Body of pancreas (tissue), 4 donors: ENCODE measurements at regions not wholly inside any gene's neighbourhood (a gene's known extent, or its start where the extent isn't known, plus 50 kb on each side); places are given as distances from the start of the nearest gene placed in this dataset.

Experiments
- ATAC-seq: fragments of 150-250 bp; one replicate; pipeline ENCODE4 v1.9.1; 2016
- DNase-seq, 4 donors: peaks; one replicate each; pipeline ENCODE4 v3.0.0-alpha.2; 2019
- H3K27ac ChIP-seq, 4 donors: fragments of 200-600 bp; sonication (generic); 1 replicate in 3 of 4; 2 replicates in 1 of 4; pipeline versions ENCODE4 v1.5.1 to v1.6.1; 2016 to 2019; ENCODE audit warnings: mild to moderate bottlenecking in 1 of 4, mixed read lengths in 1 of 4, moderate library complexity in 1 of 4
- H3K27me3 ChIP-seq, 2 donors: fragments of 200-600 bp; sonication (generic); one replicate each; pipeline ENCODE4 v1.6.0; 2016; ENCODE audit warnings: mild to moderate bottlenecking in 1 of 2
- H3K36me3 ChIP-seq, 2 donors: fragments of 200-600 bp; sonication (generic); replicated peaks in 1 of 2; 2 replicates each; pipeline ENCODE4 v1.5.1; 2016; ENCODE audit warnings: low read depth in 2 of 2; ENCODE audit not compliant: insufficient read depth in 1 of 2
- H3K4me1 ChIP-seq: fragments of 200-600 bp; sonication (generic); one replicate; pipeline ENCODE4 v1.6.0; 2016
- H3K4me3 ChIP-seq, 2 donors: fragments of 200-600 bp; sonication (generic); 1 replicate in 1 of 2; 2 replicates in 1 of 2; pipeline ENCODE4 v1.5.1; 2016 to 2019
- H3K9me3 ChIP-seq, 3 donors: fragments of 200-600 bp; sonication (generic); 1 replicate in 2 of 3; 2 replicates in 1 of 3; pipeline ENCODE4 v1.5.1; 2016
- CTCF ChIP-seq, 7 experiments: fragments of 450-650 bp in 4 of 7; fragments of 200-600 bp in 3 of 7; sonication (generic) in 3 of 7; IDR thresholded peaks; one replicate each; pipeline ENCODE4 v1.5.1; 2016 to 2019; ENCODE audit warnings: antibody characterized with exemption in 7 of 7
- POLR2A ChIP-seq, 3 donors: fragments of 450-650 bp; IDR thresholded peaks; one replicate each; pipeline ENCODE4 v1.6.1; 2016; ENCODE audit warnings: antibody characterized with exemption in 3 of 3, mild to moderate bottlenecking in 2 of 3
- WGBS, 2 donors: methylation state at CpG; one replicate each; pipeline ENCODE4 v1.1.5; 2017; 5-methylcytosine and 5-hydroxymethylcytosine counted together
- intact Hi-C: fragments of 100-400 bp; cut with DNase I; formaldehyde crosslinking; loops from one replicate; pipeline ENCODE4 v1.15.1; 2023

GRCh38 chr2:37779611-37780386 is 108.4 kb upstream of the CDC42EP3 start:
- Histone ChIP-seq H3K36me3 (no peaks in the 10 kb centered on the region), H3K9me3 (no peaks in the 10 kb centered on the region), H3K27ac (no peak overlapping the region), H3K27me3 (no peaks in the 10 kb centered on the region), H3K4me1 (no peaks in the 10 kb centered on the region), H3K4me3 (no peak overlapping the region)
- intact Hi-C loops, result no loop called here
- ATAC-seq, result no peak
- no peak for DNase-seq
- TF ChIP-seq CTCF (IDR thresholded peaks at IDR 0.05), result no peak
- no peak for TF ChIP-seq POLR2A (IDR thresholded peaks at IDR 0.05)
- 88 to 96% methylated on average over 2 of the region's 2 CpGs for WGBS, 2 donors

- ATAC-seq, result no peak
Measured at GRCh38 chr2:37780387-37780676, 108.9 kb upstream of the CDC42EP3 start.

GRCh38 chr2:37781028-37781427 is 109.6 kb upstream of the CDC42EP3 start:
- 69 to 75% methylated on average over 5 of the region's 5 CpGs for WGBS, 2 donors
- DNase-seq, result no peak
- Histone ChIP-seq H3K27me3 (no peaks in the 10 kb centered on the region), H3K27ac (no peak overlapping the region), H3K4me1 (no peaks in the 10 kb centered on the region), H3K36me3 (no peaks in the 10 kb centered on the region), H3K4me3 (no peak overlapping the region), H3K9me3 (no peaks in the 10 kb centered on the region)
- TF ChIP-seq POLR2A (IDR thresholded peaks at IDR 0.05) (no peak), CTCF (IDR thresholded peaks at IDR 0.05) (no peak)
- ATAC-seq, result no peak
- intact Hi-C loops, result no loop called here

More at GRCh38 chr2:37780387-37780676, 108.9 kb upstream of the CDC42EP3 start:
- 63 to 70% methylated on average over 2 of the region's 2 CpGs for WGBS, 2 donors
- Histone ChIP-seq H3K9me3 (no peaks in the 10 kb centered on the region), H3K36me3 (no peaks in the 10 kb centered on the region), H3K4me3 (no peak overlapping the region), H3K27me3 (no peaks in the 10 kb centered on the region), H3K27ac (no peak overlapping the region), H3K4me1 (no peaks in the 10 kb centered on the region)
- intact Hi-C loops, result no loop called here
- no peak for DNase-seq
- TF ChIP-seq CTCF (IDR thresholded peaks at IDR 0.05) (no peak), POLR2A (IDR thresholded peaks at IDR 0.05) (no peak)

- no peak for TF ChIP-seq CTCF (IDR thresholded peaks at IDR 0.05)
- TF ChIP-seq POLR2A (IDR thresholded peaks at IDR 0.05), result no peak
- no peak overlapping the region for H3K27ac ChIP-seq
- intact Hi-C loops, result no loop called here
- WGBS, 2 donors, result 80 to 87% methylated on average over 8 of the region's 8 CpGs
- H3K4me1 ChIP-seq, result no peaks in the 10 kb centered on the region
- H3K27me3 ChIP-seq, result no peaks in the 10 kb centered on the region
- no peak for ATAC-seq
- no peak overlapping the region for H3K4me3 ChIP-seq
- H3K36me3 ChIP-seq, result no peaks in the 10 kb centered on the region
- H3K9me3 ChIP-seq, result no peaks in the 10 kb centered on the region
- no peak for DNase-seq
Measured at GRCh38 chr2:37782155-37782673, 110.8 kb upstream of the CDC42EP3 start.
